ENCODE measurements at regions not wholly inside any gene's neighbourhood (a gene's known extent, or its start where the extent isn't known, plus 50 kb on each side); places are given as distances from the start of the nearest gene placed in this dataset.

DNA sequence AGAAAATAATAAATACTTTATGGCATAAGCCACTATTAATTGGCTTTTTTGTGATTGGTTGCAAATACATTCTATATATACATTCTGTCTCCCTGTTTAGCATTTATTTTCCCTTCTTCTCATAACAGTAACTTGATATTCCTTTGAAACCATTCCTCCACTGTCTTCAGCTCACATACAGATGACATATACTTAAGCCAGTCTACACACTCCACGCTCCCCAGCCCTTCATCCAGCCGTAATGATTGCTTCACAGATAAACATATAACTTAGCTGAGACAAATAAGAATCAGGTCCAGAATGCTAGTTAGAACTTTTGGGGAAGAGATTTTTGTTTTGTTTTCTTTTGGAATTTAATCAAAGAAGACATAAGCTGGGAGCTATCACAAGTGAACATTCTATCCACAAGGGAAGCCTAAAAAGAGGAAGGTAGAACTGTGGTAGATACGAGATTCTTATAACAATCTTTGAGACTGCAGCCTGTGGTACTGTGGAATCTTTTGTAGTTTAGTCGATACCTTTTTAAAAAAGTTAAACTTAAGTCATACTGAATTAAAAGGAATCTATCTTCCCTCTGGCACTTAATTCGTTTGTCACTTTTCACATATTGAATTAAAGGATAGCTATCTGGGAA is 365.1 kb upstream of the PRR16 start:
- no TSS peak for BruUV-seq (replicated peaks)
- no peaks in the 10 kb centered on the region for H3K4me1 ChIP-seq (ENCODE audit: insufficient read depth, low read length, poor library complexity, severe bottlenecking)
- no peaks in the 10 kb centered on the region for H3K27me3 ChIP-seq (replicated peaks; ENCODE audit: insufficient read depth, low read depth, low read length, poor library complexity)
- intact Hi-C loops (cut with micrococcal nuclease; ENCODE audit: unreplicated experiment), result no loop called here
- no peaks in the 10 kb centered on the region for H3K36me3 ChIP-seq (ENCODE audit: insufficient read depth, low read length, poor library complexity, severe bottlenecking)
- H3K4me3 ChIP-seq (ENCODE audit: low read depth, low read length, poor library complexity, severe bottlenecking), result no peak overlapping the region
- TF ChIP-seq, protein P1, sequence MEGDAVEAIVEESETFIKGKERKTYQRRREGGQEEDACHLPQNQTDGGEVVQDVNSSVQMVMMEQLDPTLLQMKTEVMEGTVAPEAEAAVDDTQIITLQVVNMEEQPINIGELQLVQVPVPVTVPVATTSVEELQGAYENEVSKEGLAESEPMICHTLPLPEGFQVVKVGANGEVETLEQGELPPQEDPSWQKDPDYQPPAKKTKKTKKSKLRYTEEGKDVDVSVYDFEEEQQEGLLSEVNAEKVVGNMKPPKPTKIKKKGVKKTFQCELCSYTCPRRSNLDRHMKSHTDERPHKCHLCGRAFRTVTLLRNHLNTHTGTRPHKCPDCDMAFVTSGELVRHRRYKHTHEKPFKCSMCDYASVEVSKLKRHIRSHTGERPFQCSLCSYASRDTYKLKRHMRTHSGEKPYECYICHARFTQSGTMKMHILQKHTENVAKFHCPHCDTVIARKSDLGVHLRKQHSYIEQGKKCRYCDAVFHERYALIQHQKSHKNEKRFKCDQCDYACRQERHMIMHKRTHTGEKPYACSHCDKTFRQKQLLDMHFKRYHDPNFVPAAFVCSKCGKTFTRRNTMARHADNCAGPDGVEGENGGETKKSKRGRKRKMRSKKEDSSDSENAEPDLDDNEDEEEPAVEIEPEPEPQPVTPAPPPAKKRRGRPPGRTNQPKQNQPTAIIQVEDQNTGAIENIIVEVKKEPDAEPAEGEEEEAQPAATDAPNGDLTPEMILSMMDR (conservative IDR thresholded peaks at IDR 0.05; ENCODE audit: low read depth, low read length), result no peak
- TF ChIP-seq EZH2 (IDR thresholded peaks at IDR 0.05; ENCODE audit: borderline replicate concordance, low read depth, low read length, poor library complexity, severe bottlenecking), result no peak
- H3K9me3 ChIP-seq (ENCODE audit: low read depth, low read length, poor library complexity, severe bottlenecking), result no peaks in the 10 kb centered on the region
- no peak for DNase-seq (ENCODE audit: low spot score)
- ChIA-PET CTCF (no interaction called here), POLR2A (ENCODE audit: low non-redundant PET) (no interaction called here)
- no peak overlapping the region for H3K27ac ChIP-seq (ENCODE audit: low read depth, low read length, poor library complexity, severe bottlenecking)

DNA sequence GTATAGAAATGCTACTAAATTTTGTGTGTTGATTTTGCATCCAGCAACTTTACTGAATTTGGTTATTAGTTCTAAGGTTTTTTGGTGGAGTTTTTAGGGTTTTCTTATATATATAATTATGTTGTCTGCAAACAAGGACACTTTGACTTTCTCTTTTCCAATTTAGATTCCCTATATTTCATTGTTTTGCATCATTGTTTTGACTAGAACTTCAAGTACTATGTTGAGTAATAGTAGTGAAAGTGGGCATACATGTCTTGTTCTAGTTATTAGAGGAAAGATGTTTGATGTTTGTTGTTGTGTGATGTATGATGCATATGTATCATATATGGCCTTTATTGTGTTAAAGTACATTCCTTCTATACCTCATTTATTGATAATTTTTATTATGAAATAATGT is 362.3 kb upstream of the PRR16 start:
- no peak for DNase-seq (ENCODE audit: low spot score)
- BruUV-seq (replicated peaks), result no TSS peak
- ChIA-PET POLR2A (ENCODE audit: low non-redundant PET) (no interaction called here), CTCF (no interaction called here)
- TF ChIP-seq EZH2 (IDR thresholded peaks at IDR 0.05; ENCODE audit: borderline replicate concordance, low read depth, low read length, poor library complexity, severe bottlenecking), result no peak
- TF ChIP-seq, protein P1 (conservative IDR thresholded peaks at IDR 0.05; ENCODE audit: low read depth, low read length), result no peak
- no peak overlapping the region for H3K4me3 ChIP-seq (ENCODE audit: low read depth, low read length, poor library complexity, severe bottlenecking)
- no peak overlapping the region for H3K27ac ChIP-seq (ENCODE audit: low read depth, low read length, poor library complexity, severe bottlenecking)
- no peaks in the 10 kb centered on the region for H3K9me3 ChIP-seq (ENCODE audit: low read depth, low read length, poor library complexity, severe bottlenecking)
- H3K4me1 ChIP-seq (ENCODE audit: insufficient read depth, low read length, poor library complexity, severe bottlenecking), result no peaks in the 10 kb centered on the region
- intact Hi-C loops (cut with micrococcal nuclease; ENCODE audit: unreplicated experiment), result no loop called here
- H3K36me3 ChIP-seq (ENCODE audit: insufficient read depth, low read length, poor library complexity, severe bottlenecking), result no peaks in the 10 kb centered on the region
- H3K27me3 ChIP-seq (replicated peaks; ENCODE audit: insufficient read depth, low read depth, low read length, poor library complexity), result no peaks in the 10 kb centered on the region

DNA sequence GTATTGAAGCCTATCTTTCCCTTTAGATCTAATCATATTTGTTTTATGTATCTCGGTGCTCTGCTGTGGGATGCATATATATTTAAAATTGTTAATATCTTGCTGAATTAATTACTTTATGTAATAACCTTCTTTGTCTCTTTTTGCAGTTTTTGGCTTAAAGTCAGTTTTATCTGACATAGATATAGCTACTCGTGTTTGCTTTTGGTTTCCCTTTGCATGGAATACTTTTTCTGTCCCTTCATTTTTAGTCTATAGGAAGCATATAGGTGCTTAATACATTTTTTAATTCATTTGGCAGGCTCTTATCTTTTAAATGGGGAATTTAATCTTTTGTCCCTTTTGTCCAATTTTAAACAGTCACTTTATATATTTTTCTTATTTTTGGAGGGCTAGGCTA is 360.6 kb upstream of the PRR16 start:
- no peaks in the 10 kb centered on the region for H3K4me1 ChIP-seq (ENCODE audit: insufficient read depth, low read length, poor library complexity, severe bottlenecking)
- POLR2A ChIA-PET (ENCODE audit: low non-redundant PET), result no interaction called here
- no peak for TF ChIP-seq EZH2 (IDR thresholded peaks at IDR 0.05; ENCODE audit: borderline replicate concordance, low read depth, low read length, poor library complexity, severe bottlenecking)
- TF ChIP-seq, protein P1 (conservative IDR thresholded peaks at IDR 0.05; ENCODE audit: low read depth, low read length), result no peak
- intact Hi-C loops (cut with micrococcal nuclease; ENCODE audit: unreplicated experiment), result no loop called here
- no peak overlapping the region for H3K4me3 ChIP-seq (ENCODE audit: low read depth, low read length, poor library complexity, severe bottlenecking)
- CTCF ChIA-PET, result no interaction called here
- H3K27ac ChIP-seq (ENCODE audit: low read depth, low read length, poor library complexity, severe bottlenecking), result no peak overlapping the region
- no peaks in the 10 kb centered on the region for H3K36me3 ChIP-seq (ENCODE audit: insufficient read depth, low read length, poor library complexity, severe bottlenecking)
- H3K9me3 ChIP-seq (ENCODE audit: low read depth, low read length, poor library complexity, severe bottlenecking), result no peaks in the 10 kb centered on the region
- no peak for DNase-seq (ENCODE audit: low spot score)
- BruUV-seq (replicated peaks), result no TSS peak
- H3K27me3 ChIP-seq (replicated peaks; ENCODE audit: insufficient read depth, low read depth, low read length, poor library complexity), result no peaks in the 10 kb centered on the region
